Ishikawa (cell line): ENCODE measurements at regions not wholly inside any gene's neighbourhood (a gene's known extent, or its start where the extent isn't known, plus 50 kb on each side); places are given as distances from the start of the nearest gene placed in this dataset.

Experiments
- CEBPB ChIP-seq: IDR thresholded peaks from 2 replicates; pipeline ENCODE4 v1.6.1; 2012
- CREB1 ChIP-seq: IDR thresholded peaks from 2 replicates; pipeline ENCODE4 v1.6.1; 2012; ENCODE audit warnings: low read depth
- EGR1 ChIP-seq: IDR thresholded peaks from 2 replicates; pipeline ENCODE4 v1.6.1; 2012
- EP300 ChIP-seq: IDR thresholded peaks from 2 replicates; pipeline ENCODE4 v1.6.1; 2012; ENCODE audit warnings: borderline replicate concordance
- FOXM1 ChIP-seq: IDR thresholded peaks from 2 replicates; pipeline ENCODE4 v1.6.1; 2012; ENCODE audit warnings: low read depth, borderline replicate concordance
- NFIC ChIP-seq: IDR thresholded peaks from 2 replicates; pipeline ENCODE4 v1.6.1; 2012
- RAD21 ChIP-seq: IDR thresholded peaks from 2 replicates; pipeline ENCODE4 v1.6.1; 2012; ENCODE audit warnings: low read depth
- TAF1 ChIP-seq: IDR thresholded peaks from 2 replicates; pipeline ENCODE4 v1.6.1; 2012; ENCODE audit warnings: low read depth, mild to moderate bottlenecking
- TCF12 ChIP-seq: IDR thresholded peaks from 2 replicates; pipeline ENCODE4 v1.6.1; 2012; ENCODE audit warnings: low read depth
- TEAD4 ChIP-seq: IDR thresholded peaks from 2 replicates; pipeline ENCODE4 v1.6.1; 2012
- YY1 ChIP-seq: IDR thresholded peaks from 2 replicates; pipeline ENCODE4 v1.6.1; 2012; ENCODE audit warnings: low read depth
- ZBTB7A ChIP-seq: IDR thresholded peaks from 2 replicates; pipeline ENCODE4 v1.6.1; 2012; ENCODE audit warnings: low read depth
- TF ChIP-seq, protein P1 (sequence below): IDR thresholded peaks from 2 replicates; pipeline ENCODE4 v1.6.1; 2012
- TF ChIP-seq, protein P2 (sequence below): IDR thresholded peaks from 2 replicates; pipeline ENCODE4 v1.6.1; 2012; ENCODE audit warnings: low read depth, mild to moderate bottlenecking
- TF ChIP-seq, protein P3 (sequence below): IDR thresholded peaks from 2 replicates; pipeline ENCODE4 v1.6.1; 2012

DNA sequence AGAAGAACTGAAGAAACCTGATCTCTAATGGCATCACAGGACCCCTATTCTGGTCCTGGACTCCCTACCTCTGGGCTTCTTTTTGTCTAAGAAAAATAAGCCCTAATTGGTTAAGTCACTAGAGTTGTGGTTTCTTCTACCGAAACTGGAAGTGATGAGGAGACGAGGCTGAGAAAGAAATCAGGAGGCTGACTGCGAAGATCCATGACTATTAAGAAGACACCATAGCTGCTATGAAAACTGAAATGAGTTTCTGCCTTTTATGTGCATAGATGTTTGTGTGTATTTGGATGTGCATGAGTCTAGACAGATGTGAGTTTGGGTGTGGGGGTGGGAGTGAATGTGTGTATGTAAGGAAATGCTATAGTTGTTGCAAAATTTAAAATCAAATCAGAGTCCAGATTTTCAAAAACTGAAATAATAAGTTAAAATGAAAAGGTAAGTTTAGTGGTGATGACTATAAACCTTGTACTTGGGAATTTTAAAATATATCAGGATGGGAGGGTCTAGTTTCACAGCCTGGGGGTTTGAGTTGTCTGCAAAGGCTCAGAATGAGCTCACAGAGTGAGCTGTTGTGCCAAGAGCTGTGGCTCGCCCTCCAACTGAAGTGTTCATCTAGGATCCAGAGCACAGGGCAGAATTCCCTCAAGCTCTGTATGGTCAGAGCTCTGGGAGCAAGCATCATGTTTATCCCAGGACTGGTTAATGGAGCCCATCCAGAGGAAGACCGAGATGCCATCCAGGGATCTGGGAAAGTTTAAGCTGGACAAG is 94.9 kb downstream of the VCPKMT start:
- no peak for TF ChIP-seq ZBTB7A
- TF ChIP-seq, protein P1, sequence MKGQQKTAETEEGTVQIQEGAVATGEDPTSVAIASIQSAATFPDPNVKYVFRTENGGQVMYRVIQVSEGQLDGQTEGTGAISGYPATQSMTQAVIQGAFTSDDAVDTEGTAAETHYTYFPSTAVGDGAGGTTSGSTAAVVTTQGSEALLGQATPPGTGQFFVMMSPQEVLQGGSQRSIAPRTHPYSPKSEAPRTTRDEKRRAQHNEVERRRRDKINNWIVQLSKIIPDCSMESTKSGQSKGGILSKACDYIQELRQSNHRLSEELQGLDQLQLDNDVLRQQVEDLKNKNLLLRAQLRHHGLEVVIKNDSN: no peak
- no peak for TF ChIP-seq CEBPB
- TF ChIP-seq RAD21: no peak
- TF ChIP-seq CREB1: no peak
- no peak for TF ChIP-seq TAF1
- no peak for TF ChIP-seq TCF12
- TF ChIP-seq, protein P2, sequence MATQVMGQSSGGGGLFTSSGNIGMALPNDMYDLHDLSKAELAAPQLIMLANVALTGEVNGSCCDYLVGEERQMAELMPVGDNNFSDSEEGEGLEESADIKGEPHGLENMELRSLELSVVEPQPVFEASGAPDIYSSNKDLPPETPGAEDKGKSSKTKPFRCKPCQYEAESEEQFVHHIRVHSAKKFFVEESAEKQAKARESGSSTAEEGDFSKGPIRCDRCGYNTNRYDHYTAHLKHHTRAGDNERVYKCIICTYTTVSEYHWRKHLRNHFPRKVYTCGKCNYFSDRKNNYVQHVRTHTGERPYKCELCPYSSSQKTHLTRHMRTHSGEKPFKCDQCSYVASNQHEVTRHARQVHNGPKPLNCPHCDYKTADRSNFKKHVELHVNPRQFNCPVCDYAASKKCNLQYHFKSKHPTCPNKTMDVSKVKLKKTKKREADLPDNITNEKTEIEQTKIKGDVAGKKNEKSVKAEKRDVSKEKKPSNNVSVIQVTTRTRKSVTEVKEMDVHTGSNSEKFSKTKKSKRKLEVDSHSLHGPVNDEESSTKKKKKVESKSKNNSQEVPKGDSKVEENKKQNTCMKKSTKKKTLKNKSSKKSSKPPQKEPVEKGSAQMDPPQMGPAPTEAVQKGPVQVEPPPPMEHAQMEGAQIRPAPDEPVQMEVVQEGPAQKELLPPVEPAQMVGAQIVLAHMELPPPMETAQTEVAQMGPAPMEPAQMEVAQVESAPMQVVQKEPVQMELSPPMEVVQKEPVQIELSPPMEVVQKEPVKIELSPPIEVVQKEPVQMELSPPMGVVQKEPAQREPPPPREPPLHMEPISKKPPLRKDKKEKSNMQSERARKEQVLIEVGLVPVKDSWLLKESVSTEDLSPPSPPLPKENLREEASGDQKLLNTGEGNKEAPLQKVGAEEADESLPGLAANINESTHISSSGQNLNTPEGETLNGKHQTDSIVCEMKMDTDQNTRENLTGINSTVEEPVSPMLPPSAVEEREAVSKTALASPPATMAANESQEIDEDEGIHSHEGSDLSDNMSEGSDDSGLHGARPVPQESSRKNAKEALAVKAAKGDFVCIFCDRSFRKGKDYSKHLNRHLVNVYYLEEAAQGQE: no peak
- no peak for TF ChIP-seq EGR1
- no peak for TF ChIP-seq EP300
- no peak for TF ChIP-seq YY1
- TF ChIP-seq TEAD4: no peak
- TF ChIP-seq, protein P3, sequence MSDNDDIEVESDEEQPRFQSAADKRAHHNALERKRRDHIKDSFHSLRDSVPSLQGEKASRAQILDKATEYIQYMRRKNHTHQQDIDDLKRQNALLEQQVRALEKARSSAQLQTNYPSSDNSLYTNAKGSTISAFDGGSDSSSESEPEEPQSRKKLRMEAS: no peak
- no peak for TF ChIP-seq FOXM1
- no peak for TF ChIP-seq NFIC

DNA sequence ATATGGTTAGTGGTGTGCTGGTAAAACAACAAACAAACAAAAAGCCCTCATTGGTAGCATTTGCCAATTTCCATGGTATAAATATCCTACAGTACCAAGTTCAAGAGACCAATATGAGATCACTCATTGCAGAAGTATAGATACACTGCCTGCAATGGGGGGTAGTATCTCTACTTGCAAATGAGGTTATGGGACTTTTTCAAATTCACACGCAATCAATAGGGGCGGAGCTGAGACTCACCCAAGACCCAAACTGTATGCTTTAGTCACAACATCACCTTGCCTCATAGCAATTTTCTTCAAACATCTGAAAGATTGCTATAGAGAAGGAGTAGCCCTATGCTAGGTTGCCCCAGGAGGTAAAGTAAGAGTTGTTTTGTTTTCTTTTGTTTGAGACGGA is 93.7 kb downstream of the VCPKMT start:
- TF ChIP-seq TAF1 (no peak), CREB1 (no peak), TEAD4 (no peak), YY1 (no peak), ZBTB7A (no peak), NFIC (no peak), FOXM1 (no peak), RAD21 (no peak)
- TF ChIP-seq, protein P3: no peak
- TF ChIP-seq, protein P2: no peak

DNA sequence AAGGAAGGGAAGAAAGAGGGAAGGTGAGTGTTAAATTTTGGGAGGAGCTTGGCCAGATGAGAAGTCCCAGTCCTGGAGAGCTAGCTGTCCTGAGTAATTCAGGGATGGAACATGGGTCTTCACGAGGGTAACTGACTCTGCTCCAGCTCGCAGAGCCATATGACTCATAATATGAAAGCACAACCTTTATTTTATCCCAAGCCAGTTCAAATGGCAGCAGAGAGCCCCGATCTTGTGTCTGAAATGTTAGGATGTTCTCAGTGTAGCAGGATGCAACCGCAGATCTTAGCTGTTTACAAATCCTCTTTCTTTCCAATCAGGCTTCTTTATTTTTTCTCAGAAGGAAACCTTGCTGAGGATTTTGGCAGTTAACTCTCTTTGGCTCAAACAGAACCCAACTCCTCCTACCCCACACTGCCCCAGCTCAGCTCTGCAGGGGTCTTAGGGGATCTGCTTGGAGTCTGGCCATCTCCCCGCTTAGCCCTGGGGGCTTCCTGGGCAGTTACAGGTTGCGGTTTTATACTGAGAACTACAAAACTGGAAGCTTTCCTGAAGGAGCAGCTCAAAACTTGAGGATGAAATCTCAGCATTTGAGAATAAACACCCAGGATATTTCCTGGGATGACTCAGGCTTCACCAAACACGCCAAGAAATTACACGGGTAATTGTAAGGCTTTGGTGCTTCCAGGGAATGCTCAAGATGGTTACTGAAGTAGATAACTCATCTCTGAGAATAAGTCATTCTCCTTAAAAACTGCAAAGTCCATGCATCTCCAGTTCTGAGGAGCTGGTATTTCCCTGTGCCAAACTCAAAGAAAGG is 92.5 kb downstream of the VCPKMT start:
- TF ChIP-seq EP300 (no peak), FOXM1 (no peak), TEAD4 (no peak), TAF1 (no peak), RAD21 (no peak)

DNA sequence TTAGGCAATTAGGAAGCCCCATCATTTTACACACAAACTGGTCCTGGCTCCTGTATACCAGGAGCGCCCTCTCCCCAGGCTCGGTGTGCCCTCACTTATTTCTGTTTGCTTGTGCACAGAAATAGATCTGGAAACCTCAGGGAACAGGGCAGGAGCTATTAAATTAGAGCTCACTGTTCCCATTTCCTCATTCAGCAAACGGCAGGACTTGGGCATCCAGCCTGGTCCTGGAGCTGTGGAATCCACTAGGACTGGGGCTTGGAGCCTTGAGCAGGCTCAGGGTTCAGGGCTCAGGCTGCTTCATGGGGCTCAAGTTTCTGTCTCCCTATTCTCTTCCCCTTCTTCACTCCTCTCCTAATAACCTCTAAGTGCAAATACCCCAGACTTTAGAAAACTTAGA is 91.3 kb downstream of the VCPKMT start:
- TF ChIP-seq TCF12 (no peak), CEBPB (no peak), EP300 (no peak), TEAD4 (no peak)

DNA sequence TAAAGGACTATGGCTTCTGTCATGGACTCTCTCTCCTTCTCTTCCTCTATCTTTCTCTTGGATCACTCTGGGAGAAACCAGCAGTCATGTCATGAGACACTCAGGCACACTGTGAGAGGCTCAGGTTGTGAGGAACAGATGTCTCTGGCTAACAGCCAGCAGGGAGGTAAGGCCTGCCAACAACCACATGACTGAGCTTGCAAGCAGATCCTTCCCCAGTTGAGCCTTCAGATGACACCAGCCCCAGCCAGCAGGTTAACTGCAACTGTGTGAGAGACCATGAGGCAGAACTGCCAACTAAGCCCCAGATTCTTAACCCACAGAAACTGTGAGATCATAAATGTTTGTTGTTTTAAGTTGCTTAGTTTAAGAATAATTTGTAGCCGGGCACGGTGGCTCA is 90.6 kb downstream of the VCPKMT start:
- no peak for TF ChIP-seq TCF12

DNA sequence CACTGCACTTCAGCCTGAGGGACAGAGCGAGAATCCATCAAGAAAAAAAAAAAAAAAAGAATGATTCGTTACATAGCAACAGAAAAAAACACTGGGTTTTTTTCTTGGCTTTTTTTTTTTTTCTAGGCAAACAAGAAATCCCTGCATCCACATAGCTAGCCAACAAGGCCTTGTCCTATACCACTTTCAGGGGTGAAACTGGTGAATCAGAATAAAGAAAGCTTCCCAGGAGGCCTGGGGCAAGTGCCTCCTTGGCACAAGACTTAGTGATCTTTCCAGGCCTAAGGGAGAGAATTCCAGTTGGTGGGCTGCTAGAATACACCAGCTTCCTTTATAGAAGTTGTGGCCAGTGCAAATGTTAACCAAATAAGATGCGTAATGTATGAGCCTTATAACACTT is 90.0 kb downstream of the VCPKMT start:
- no peak for TF ChIP-seq CEBPB
- no peak for TF ChIP-seq YY1
- TF ChIP-seq, protein P1: no peak
- TF ChIP-seq EP300: no peak
- TF ChIP-seq TCF12: no peak
- TF ChIP-seq CREB1: no peak
- TF ChIP-seq FOXM1: no peak
